SK-N-SH treated with all-trans-retinoic acid at 6 μM for 48 hours (cell line): ENCODE measurements at regions not wholly inside any gene's neighbourhood (a gene's known extent, or its start where the extent isn't known, plus 50 kb on each side); places are given as distances from the start of the nearest gene placed in this dataset.

Experiments used
- ATAC-seq: fragments of 200-7000 bp; cut with Tn5 transposase; 3 replicates; pipeline ENCODE4 v1.9.1; 2020; ENCODE audit warnings: mild to moderate bottlenecking, moderate library complexity
- ARNTL ChIP-seq: fragments of 450-650 bp; formaldehyde crosslinking; IDR thresholded peaks from 2 replicates; pipeline ENCODE4 v1.5.0; 2020; ENCODE audit warnings: low read depth, mild to moderate bottlenecking, moderate library complexity, borderline replicate concordance
- BACH2 ChIP-seq: fragments of 250-450 bp; sonication (Bioruptor Pico); IDR thresholded peaks from 2 replicates; pipeline ENCODE4 v1.9.0; 2021; ENCODE audit warnings: mild to moderate bottlenecking, borderline replicate concordance
- CSDC2 ChIP-seq: fragments of 250-450 bp; sonication (Bioruptor Pico); IDR thresholded peaks from 2 replicates; pipeline ENCODE4 v1.5.0; 2020; ENCODE audit warnings: mild to moderate bottlenecking, moderate library complexity
- ESRRG ChIP-seq: fragments of 250-450 bp; sonication (Bioruptor Pico); IDR thresholded peaks from 2 replicates; pipeline ENCODE4 v1.6.1; 2021; ENCODE audit warnings: mild to moderate bottlenecking
- GLIS3 ChIP-seq: fragments of 250-450 bp; sonication (Bioruptor Pico); IDR thresholded peaks from 2 replicates; pipeline ENCODE4 v1.5.0; 2020; ENCODE audit warnings: mild to moderate bottlenecking, moderate library complexity
- ISL1 ChIP-seq: fragments of 250-450 bp; sonication (Bioruptor Pico); IDR thresholded peaks from 2 replicates; pipeline ENCODE4 v2.1.2; 2022; ENCODE audit warnings: mild to moderate bottlenecking, moderate library complexity
- PPARA ChIP-seq: fragments of 250-450 bp; sonication (Bioruptor Pico); IDR thresholded peaks from 2 replicates; pipeline ENCODE4 v1.5.0; 2020; ENCODE audit warnings: mild to moderate bottlenecking, borderline replicate concordance
- RARB ChIP-seq: fragments of 250-450 bp; sonication (Bioruptor Pico); IDR thresholded peaks from 2 replicates; pipeline ENCODE4 v1.8.0; 2021; ENCODE audit warnings: mild to moderate bottlenecking, moderate library complexity
- SNAI2 ChIP-seq: fragments of 250-450 bp; sonication (Bioruptor Pico); IDR thresholded peaks from 2 replicates; pipeline ENCODE4 v1.5.0; 2020; ENCODE audit warnings: mild to moderate bottlenecking, moderate library complexity
- TCF4 ChIP-seq: fragments of 250-450 bp; sonication (Bioruptor Pico); IDR thresholded peaks from 2 replicates; pipeline ENCODE4 v1.8.0; 2021; ENCODE audit warnings: mild to moderate bottlenecking, moderate library complexity, borderline replicate concordance
- TOX ChIP-seq: fragments of 250-450 bp; sonication (Bioruptor Pico); IDR thresholded peaks from 2 replicates; pipeline ENCODE4 v1.8.0; 2021; ENCODE audit warnings: mild to moderate bottlenecking, moderate library complexity, borderline replicate concordance
- ZC3H10 ChIP-seq: fragments of 250-450 bp; sonication (Bioruptor Pico); IDR thresholded peaks from 2 replicates; pipeline ENCODE4 v1.5.1; 2021; ENCODE audit warnings: mild to moderate bottlenecking, moderate library complexity
- ZFP3 ChIP-seq: fragments of 250-450 bp; sonication (Bioruptor Pico); IDR thresholded peaks from 2 replicates; pipeline ENCODE4 v1.5.0; 2020; ENCODE audit warnings: mild to moderate bottlenecking, moderate library complexity
- ZFP30 ChIP-seq: fragments of 450-650 bp; formaldehyde crosslinking; IDR thresholded peaks from 2 replicates; pipeline ENCODE4 v1.5.0; 2022; ENCODE audit warnings: mild to moderate bottlenecking, moderate library complexity
- ZNF565 ChIP-seq: fragments of 450-650 bp; formaldehyde crosslinking; conservative IDR thresholded peaks from 2 replicates; pipeline ENCODE4 v1.5.0; 2020; ENCODE audit warnings: low read depth, mild to moderate bottlenecking, moderate library complexity
- ZNF70 ChIP-seq: fragments of 450-650 bp; formaldehyde crosslinking; IDR thresholded peaks from 2 replicates; pipeline ENCODE4 v1.5.0; 2020; ENCODE audit warnings: mild to moderate bottlenecking, moderate library complexity
- ZNF8 ChIP-seq: fragments of 450-650 bp; formaldehyde crosslinking; IDR thresholded peaks from 2 replicates; pipeline ENCODE4 v1.5.0; 2020; ENCODE audit warnings: mild to moderate bottlenecking, moderate library complexity
- TF ChIP-seq, protein P1 (sequence below): fragments of 250-450 bp; sonication (Bioruptor Pico); IDR thresholded peaks from 2 replicates; pipeline ENCODE4 v1.5.1; 2020; ENCODE audit warnings: low read depth, mild to moderate bottlenecking, moderate library complexity
- TF ChIP-seq, protein P2 (sequence below): fragments of 250-450 bp; sonication (Bioruptor Pico); IDR thresholded peaks from 2 replicates; pipeline ENCODE4 v1.8.0; 2021; ENCODE audit warnings: low read depth, mild to moderate bottlenecking, moderate library complexity, borderline replicate concordance
- TF ChIP-seq, protein P3 (sequence below): fragments of 250-450 bp; sonication (Bioruptor Pico); IDR thresholded peaks from 2 replicates; pipeline ENCODE4 v1.8.0; 2020; ENCODE audit warnings: mild to moderate bottlenecking, moderate library complexity, borderline replicate concordance

DNA sequence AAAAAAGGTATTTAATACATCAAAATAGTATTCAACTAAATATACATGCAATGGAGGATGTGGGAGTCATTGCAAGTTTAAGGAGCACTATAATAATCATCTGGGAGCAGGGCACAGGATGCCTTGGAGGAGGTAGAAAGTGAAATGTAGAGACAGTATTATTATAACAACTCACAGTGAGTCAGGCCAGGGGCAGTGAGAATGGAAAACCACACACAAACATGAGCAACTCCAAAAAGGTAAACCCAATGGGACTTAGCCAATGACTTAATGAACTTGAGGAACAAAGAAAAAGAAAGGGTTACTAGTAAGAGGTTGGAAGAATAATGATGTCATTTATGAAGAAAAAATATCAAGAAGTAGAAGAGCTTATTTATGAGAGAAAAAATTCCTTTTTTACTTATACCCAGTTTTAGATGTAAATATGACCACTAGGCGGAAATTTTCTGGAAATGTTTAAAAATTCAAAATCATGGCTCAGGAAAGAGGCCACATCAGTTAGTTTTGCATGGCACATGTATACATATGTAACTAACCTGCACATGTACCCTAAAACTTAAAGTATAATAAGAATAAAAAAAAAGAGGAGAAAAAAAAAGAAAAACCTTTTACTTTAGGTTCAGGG, 389.3 kb downstream of the SUCLA2 start:
- no peak for ATAC-seq
- TF ChIP-seq CSDC2 (CRISPR knock-in tag) (no peak), ZNF565 (CRISPR knock-in tag) (no peak), ZNF8 (CRISPR knock-in tag) (no peak), TOX (CRISPR knock-in tag) (no peak), ISL1 (CRISPR knock-in tag) (no peak), ESRRG (no peak), ZFP30 (CRISPR knock-in tag) (no peak), ZNF70 (no peak), TCF4 (CRISPR knock-in tag) (no peak), GLIS3 (no peak), ZFP3 (CRISPR knock-in tag) (no peak), RARB (CRISPR knock-in tag) (no peak)
- TF ChIP-seq, protein P1, sequence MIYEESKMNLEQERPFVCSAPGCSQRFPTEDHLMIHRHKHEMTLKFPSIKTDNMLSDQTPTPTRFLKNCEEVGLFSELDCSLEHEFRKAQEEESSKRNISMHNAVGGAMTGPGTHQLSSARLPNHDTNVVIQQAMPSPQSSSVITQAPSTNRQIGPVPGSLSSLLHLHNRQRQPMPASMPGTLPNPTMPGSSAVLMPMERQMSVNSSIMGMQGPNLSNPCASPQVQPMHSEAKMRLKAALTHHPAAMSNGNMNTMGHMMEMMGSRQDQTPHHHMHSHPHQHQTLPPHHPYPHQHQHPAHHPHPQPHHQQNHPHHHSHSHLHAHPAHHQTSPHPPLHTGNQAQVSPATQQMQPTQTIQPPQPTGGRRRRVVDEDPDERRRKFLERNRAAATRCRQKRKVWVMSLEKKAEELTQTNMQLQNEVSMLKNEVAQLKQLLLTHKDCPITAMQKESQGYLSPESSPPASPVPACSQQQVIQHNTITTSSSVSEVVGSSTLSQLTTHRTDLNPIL (CRISPR knock-in tag): no peak
- TF ChIP-seq, protein P2, sequence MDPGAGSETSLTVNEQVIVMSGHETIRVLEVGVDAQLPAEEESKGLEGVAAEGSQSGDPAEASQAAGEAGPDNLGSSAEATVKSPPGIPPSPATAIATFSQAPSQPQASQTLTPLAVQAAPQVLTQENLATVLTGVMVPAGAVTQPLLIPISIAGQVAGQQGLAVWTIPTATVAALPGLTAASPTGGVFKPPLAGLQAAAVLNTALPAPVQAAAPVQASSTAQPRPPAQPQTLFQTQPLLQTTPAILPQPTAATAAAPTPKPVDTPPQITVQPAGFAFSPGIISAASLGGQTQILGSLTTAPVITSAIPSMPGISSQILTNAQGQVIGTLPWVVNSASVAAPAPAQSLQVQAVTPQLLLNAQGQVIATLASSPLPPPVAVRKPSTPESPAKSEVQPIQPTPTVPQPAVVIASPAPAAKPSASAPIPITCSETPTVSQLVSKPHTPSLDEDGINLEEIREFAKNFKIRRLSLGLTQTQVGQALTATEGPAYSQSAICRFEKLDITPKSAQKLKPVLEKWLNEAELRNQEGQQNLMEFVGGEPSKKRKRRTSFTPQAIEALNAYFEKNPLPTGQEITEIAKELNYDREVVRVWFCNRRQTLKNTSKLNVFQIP (CRISPR knock-in tag): no peak

DNA sequence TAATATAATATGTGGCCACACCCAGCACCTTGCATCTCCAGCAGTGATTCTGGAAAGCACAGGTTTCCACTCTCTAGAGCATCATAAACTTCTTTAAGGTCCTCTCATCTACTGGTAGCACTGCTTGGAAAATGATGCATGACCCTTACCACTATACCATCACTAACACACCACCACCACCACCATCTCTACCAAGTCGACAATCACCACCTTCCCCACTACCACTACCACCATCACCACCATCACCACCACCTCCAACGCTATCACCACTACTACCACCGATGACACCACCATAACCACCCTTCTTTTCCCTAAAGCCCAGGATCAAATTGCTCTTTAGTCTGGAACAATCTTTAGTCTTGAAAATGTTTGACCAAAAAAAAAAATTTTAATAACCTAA, 390.4 kb downstream of the SUCLA2 start:
- ATAC-seq: no peak
- TF ChIP-seq ZNF70 (no peak), ZC3H10 (CRISPR knock-in tag) (no peak), ZNF565 (CRISPR knock-in tag) (no peak), GLIS3 (no peak), SNAI2 (CRISPR knock-in tag) (no peak), ZFP30 (CRISPR knock-in tag) (no peak), ESRRG (no peak), ARNTL (CRISPR knock-in tag) (no peak), TOX (CRISPR knock-in tag) (no peak), CSDC2 (CRISPR knock-in tag) (no peak)
- TF ChIP-seq, protein P2 (CRISPR knock-in tag): no peak

DNA sequence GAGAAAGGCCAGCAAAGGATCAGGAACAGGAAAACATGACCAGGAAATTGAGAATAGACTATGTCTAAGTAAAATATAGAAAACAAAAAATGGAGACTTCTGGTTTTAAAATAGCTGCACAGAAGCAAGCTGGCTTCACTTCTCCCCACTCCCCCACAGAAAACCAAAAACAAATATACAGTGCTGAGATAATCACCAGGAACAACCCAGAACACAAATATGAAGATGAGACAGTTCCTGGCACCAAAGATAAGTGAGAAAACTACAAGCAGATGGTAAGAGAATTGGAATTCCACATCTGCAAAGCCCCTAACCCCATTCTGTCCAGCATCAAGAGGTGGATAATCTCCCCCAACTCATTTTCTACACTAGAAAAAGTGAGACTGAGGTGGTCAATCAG, 397.7 kb downstream of the SUCLA2 start:
- no peak for ATAC-seq
- no peak for TF ChIP-seq PPARA
- no peak for TF ChIP-seq BACH2
- TF ChIP-seq ZNF8 (CRISPR knock-in tag): no peak
- TF ChIP-seq, protein P2 (CRISPR knock-in tag): no peak
- TF ChIP-seq, protein P3, sequence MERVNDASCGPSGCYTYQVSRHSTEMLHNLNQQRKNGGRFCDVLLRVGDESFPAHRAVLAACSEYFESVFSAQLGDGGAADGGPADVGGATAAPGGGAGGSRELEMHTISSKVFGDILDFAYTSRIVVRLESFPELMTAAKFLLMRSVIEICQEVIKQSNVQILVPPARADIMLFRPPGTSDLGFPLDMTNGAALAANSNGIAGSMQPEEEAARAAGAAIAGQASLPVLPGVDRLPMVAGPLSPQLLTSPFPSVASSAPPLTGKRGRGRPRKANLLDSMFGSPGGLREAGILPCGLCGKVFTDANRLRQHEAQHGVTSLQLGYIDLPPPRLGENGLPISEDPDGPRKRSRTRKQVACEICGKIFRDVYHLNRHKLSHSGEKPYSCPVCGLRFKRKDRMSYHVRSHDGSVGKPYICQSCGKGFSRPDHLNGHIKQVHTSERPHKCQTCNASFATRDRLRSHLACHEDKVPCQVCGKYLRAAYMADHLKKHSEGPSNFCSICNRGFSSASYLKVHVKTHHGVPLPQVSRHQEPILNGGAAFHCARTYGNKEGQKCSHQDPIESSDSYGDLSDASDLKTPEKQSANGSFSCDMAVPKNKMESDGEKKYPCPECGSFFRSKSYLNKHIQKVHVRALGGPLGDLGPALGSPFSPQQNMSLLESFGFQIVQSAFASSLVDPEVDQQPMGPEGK (CRISPR knock-in tag): no peak
- TF ChIP-seq ZFP3 (CRISPR knock-in tag): no peak
- TF ChIP-seq, protein P1 (CRISPR knock-in tag): no peak
- no peak for TF ChIP-seq ARNTL (CRISPR knock-in tag)
- TF ChIP-seq ESRRG: no peak
